ENCODE measurements at regions not wholly inside any gene's neighbourhood (a gene's known extent, or its start where the extent isn't known, plus 50 kb on each side); places are given as distances from the start of the nearest gene placed in this dataset.

GRCh38 chr6:29227235-29227634 lies 56.5 kb downstream of the OR2J2 start:
- TF ChIP-seq, protein P1, sequence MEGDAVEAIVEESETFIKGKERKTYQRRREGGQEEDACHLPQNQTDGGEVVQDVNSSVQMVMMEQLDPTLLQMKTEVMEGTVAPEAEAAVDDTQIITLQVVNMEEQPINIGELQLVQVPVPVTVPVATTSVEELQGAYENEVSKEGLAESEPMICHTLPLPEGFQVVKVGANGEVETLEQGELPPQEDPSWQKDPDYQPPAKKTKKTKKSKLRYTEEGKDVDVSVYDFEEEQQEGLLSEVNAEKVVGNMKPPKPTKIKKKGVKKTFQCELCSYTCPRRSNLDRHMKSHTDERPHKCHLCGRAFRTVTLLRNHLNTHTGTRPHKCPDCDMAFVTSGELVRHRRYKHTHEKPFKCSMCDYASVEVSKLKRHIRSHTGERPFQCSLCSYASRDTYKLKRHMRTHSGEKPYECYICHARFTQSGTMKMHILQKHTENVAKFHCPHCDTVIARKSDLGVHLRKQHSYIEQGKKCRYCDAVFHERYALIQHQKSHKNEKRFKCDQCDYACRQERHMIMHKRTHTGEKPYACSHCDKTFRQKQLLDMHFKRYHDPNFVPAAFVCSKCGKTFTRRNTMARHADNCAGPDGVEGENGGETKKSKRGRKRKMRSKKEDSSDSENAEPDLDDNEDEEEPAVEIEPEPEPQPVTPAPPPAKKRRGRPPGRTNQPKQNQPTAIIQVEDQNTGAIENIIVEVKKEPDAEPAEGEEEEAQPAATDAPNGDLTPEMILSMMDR (IDR thresholded peaks at IDR 0.05) = no peak
- TF ChIP-seq EZH2phosphoT487 (IDR thresholded peaks at IDR 0.05) = no peak
- no peak for TF ChIP-seq EZH2 (IDR thresholded peaks at IDR 0.05)
